ENCODE measurements at regions not wholly inside any gene's neighbourhood (a gene's known extent, or its start where the extent isn't known, plus 50 kb on each side); places are given as distances from the start of the nearest gene placed in this dataset.

GRCh38 chr3:35971686-35972085 lies 332.4 kb downstream of the ARPP21 start:
- Mint-ChIP-seq H3K4me1 (ENCODE audit: low read depth) (peaks cover 2% of the 10 kb centered on the region), H3K27me3 (no peaks in the 10 kb centered on the region), H3K27ac (no peak overlapping the region), H3K4me3 (no peak overlapping the region), H3K9me3 (no peaks in the 10 kb centered on the region), H3K36me3 (ENCODE audit: low read depth) (no peaks in the 10 kb centered on the region)
- no peak for DNase-seq

GRCh38 chr3:35974872-35975271 lies 335.5 kb downstream of the ARPP21 start:
- peaks cover 2% of the 10 kb centered on the region for H3K4me1 Mint-ChIP-seq (ENCODE audit: low read depth)
- H3K9me3 Mint-ChIP-seq: no peaks in the 10 kb centered on the region
- DNase-seq: no peak
- H3K27ac Mint-ChIP-seq: no peak overlapping the region
- H3K4me3 Mint-ChIP-seq: no peak overlapping the region
- no peaks in the 10 kb centered on the region for H3K27me3 Mint-ChIP-seq
- H3K36me3 Mint-ChIP-seq (ENCODE audit: low read depth): no peaks in the 10 kb centered on the region

- Mint-ChIP-seq H3K27me3 (no peaks in the 10 kb centered on the region), H3K9me3 (no peaks in the 10 kb centered on the region), H3K4me3 (no peak overlapping the region), H3K4me1 (ENCODE audit: low read depth) (no peaks in the 10 kb centered on the region), H3K27ac (no peak overlapping the region), H3K36me3 (ENCODE audit: low read depth) (no peaks in the 10 kb centered on the region)
- DNase-seq: no peak
These were observed 346.8 kb downstream of the ARPP21 start for GRCh38 chr3:35986161-35986560.

DNA sequence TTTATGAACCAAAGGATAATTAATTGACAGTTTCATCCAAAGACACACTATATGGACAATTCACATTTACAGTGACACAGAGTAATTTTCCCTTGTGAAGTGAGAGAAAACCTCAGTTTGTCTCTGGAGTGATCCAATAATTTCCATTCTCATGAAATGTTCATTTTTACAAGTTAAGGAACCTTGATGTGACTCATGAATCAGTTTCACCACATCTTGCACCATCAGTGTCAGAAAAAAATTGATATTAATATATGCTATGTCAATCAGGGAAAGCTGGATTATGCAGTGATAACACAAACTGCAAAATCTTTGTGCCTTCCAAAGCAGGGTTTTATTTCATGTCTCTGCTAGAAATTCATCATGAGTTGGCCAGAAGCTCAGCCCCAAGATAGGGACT lies 348.1 kb downstream of the ARPP21 start:
- H3K27me3 Mint-ChIP-seq: no peaks in the 10 kb centered on the region
- no peak for DNase-seq

GRCh38 chr3:35992041-35992440 lies 352.7 kb downstream of the ARPP21 start:
- Mint-ChIP-seq H3K27ac (no peak overlapping the region), H3K4me1 (ENCODE audit: low read depth) (no peaks in the 10 kb centered on the region), H3K9me3 (peaks cover 2% of the 10 kb centered on the region), H3K36me3 (ENCODE audit: low read depth) (no peaks in the 10 kb centered on the region), H3K4me3 (no peak overlapping the region), H3K27me3 (no peaks in the 10 kb centered on the region)
- no peak for DNase-seq

More for the DNA sequence above, 348.1 kb downstream of the ARPP21 start:
- Mint-ChIP-seq H3K4me1 (ENCODE audit: low read depth) (no peaks in the 10 kb centered on the region), H3K4me3 (no peak overlapping the region), H3K36me3 (ENCODE audit: low read depth) (no peaks in the 10 kb centered on the region), H3K27ac (no peak overlapping the region), H3K9me3 (no peaks in the 10 kb centered on the region)

- DNase-seq: no peak
- no peak overlapping the region for H3K27ac Mint-ChIP-seq
- no peak overlapping the region for H3K4me3 Mint-ChIP-seq
- peaks cover 6% of the 10 kb centered on the region for H3K9me3 Mint-ChIP-seq
- H3K27me3 Mint-ChIP-seq: no peaks in the 10 kb centered on the region
- H3K4me1 Mint-ChIP-seq (ENCODE audit: low read depth): no peaks in the 10 kb centered on the region
- no peaks in the 10 kb centered on the region for H3K36me3 Mint-ChIP-seq (ENCODE audit: low read depth)
These were observed 368.5 kb upstream of the STAC start for GRCh38 chr3:36011791-36012190.

DNA sequence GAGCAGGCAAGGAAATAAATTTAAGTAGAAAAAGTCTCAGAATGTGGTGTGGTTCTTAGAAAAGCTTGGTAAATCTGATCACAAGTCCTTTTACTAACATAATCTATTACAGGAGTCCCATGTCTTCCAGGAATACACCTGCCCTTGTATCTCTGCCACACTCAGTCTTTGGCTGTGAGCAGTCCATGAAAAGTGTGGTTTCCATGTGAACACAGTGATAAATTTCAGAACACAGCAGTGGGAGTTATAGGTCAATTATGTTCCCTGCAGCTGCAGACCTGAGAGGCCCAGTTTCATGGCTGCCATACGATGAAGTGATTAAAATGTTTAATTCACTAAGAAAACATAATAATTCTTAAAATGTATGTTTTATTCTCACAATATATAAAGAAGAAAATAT lies 366.9 kb upstream of the STAC start:
- Mint-ChIP-seq H3K9me3 (peaks cover 3% of the 10 kb centered on the region), H3K27me3 (no peaks in the 10 kb centered on the region), H3K36me3 (ENCODE audit: low read depth) (no peaks in the 10 kb centered on the region), H3K4me1 (ENCODE audit: low read depth) (no peaks in the 10 kb centered on the region), H3K27ac (no peak overlapping the region), H3K4me3 (no peak overlapping the region)
- DNase-seq: no peak

DNA sequence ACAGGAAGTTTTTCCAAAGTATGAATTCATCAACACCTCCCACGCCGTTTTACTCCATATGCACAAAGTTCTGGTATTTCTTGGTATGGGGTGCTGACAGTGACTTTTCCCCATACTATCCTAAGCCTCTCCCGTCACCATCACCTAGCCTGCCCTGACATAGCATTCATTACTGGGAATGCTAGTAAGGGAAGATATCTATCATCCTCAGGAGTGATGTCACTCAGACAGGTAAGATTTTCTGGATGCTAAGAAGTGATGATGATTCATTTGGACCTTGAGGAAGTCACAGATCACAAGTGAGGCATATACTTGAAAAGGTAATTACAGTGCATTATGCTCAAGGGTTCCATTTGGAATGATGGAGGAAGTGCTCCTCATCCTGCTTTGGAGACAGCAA lies 355.1 kb upstream of the STAC start:
- Mint-ChIP-seq H3K27me3 (no peaks in the 10 kb centered on the region), H3K4me3 (no peak overlapping the region), H3K9me3 (peaks cover 2% of the 10 kb centered on the region), H3K27ac (no peak overlapping the region), H3K36me3 (ENCODE audit: low read depth) (no peaks in the 10 kb centered on the region), H3K4me1 (ENCODE audit: low read depth) (no peaks in the 10 kb centered on the region)
- DNase-seq: no peak

DNA sequence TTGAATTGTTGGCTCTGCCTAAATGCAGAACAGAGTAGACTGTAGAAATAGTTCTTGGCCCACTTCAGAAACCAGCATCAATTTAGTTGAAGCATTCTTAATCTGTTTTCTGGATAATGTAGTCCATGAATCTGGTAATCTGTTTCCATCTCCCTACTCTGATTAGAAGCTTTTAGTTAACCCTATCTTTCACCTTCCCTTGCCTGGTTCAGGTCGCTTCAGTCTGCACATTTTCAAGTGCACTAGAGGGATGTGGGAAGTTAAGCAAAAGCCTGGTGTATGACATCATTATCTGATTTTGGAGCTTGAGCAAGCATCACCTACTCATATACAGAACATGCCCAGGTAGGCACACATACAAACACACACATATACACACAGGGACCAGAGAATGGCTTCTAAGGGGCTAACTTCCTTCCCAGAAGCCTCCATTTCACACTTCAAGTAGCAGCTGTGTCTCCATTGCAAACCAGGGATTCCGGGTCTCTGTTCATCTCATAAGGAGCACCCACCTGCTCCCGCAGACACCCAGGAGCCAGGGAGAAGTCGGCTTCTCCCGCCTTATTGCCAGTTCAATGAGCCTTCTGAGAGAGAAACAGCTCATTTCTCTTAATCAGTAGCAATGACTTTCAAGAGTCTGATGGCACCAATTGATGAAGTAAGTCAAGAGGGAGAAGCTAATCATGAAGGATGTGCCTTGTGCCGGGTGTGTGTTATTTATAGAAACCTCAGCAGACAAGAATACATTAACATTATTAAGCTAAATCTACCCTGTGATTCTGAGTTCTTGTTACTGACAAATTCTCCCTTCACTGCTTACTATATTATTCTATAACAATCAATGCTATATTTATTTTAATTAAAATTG lies 347.9 kb upstream of the STAC start:
- no peak for DNase-seq
- Mint-ChIP-seq H3K27me3 (no peaks in the 10 kb centered on the region), H3K9me3 (peaks cover 12% of the 10 kb centered on the region), H3K4me1 (ENCODE audit: low read depth) (no peaks in the 10 kb centered on the region), H3K36me3 (ENCODE audit: low read depth) (no peaks in the 10 kb centered on the region), H3K4me3 (no peak overlapping the region), H3K27ac (no peak overlapping the region)

DNA sequence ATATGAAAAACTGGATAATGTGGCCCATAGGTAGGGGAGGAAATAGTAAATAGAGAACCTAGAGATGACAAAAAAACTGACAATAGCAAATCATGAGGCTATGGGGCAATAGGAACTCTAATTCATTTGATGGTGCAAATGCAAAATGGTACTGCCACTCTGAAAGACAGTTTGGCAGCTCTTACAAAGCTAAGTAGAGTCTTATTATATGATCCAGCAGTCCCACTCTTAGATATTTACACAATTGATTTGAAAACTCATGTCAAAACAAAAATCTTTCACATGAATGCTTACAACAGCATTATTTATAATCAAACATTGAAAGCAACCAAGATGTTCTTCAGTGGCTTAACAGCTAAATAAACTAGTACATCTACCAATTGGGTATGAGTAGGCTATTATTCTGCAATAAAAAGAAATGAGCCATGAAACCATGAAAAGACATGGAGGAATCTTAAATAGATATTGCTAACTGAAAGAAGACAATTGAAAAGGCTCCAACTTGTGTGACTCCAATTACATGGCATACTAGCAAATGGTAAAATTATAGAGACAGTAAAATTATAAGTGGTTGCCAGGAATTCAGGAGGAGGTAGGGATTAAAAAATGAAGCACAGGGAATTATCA lies 321.8 kb upstream of the STAC start:
- no peak overlapping the region for H3K4me3 Mint-ChIP-seq
- no peaks in the 10 kb centered on the region for H3K27me3 Mint-ChIP-seq
- no peaks in the 10 kb centered on the region for H3K36me3 Mint-ChIP-seq (ENCODE audit: low read depth)
- no peaks in the 10 kb centered on the region for H3K9me3 Mint-ChIP-seq
- no peaks in the 10 kb centered on the region for H3K4me1 Mint-ChIP-seq (ENCODE audit: low read depth)
- DNase-seq: no peak
- H3K27ac Mint-ChIP-seq: no peak overlapping the region

GRCh38 chr3:36060950-36061349 lies 319.4 kb upstream of the STAC start:
- DNase-seq: no peak
- no peaks in the 10 kb centered on the region for H3K9me3 Mint-ChIP-seq
- no peak overlapping the region for H3K4me3 Mint-ChIP-seq
- H3K27ac Mint-ChIP-seq: no peak overlapping the region
- no peaks in the 10 kb centered on the region for H3K27me3 Mint-ChIP-seq
- no peaks in the 10 kb centered on the region for H3K36me3 Mint-ChIP-seq (ENCODE audit: low read depth)
- H3K4me1 Mint-ChIP-seq (ENCODE audit: low read depth): no peaks in the 10 kb centered on the region

DNA sequence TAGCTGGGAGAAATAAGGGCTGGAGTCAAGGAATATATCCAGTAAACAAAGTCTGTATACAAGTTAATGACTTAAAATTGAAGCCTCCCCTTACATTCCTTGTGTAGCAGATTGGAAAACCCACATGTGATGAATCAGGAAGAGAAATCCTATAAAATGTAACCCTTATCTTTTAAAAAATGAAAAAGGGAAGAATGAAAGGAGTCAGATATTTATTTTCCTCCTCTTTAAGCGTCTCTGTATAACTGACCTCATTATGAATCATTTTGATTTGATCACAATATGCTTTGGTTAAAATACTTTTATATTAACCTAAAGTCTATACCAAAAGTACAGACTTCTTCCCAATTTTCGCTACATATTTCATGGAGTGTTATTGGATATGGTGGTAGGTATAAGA lies 316.3 kb upstream of the STAC start:
- H3K27ac Mint-ChIP-seq: no peak overlapping the region
- H3K36me3 Mint-ChIP-seq (ENCODE audit: low read depth): no peaks in the 10 kb centered on the region
- H3K4me3 Mint-ChIP-seq: no peak overlapping the region
- no peaks in the 10 kb centered on the region for H3K27me3 Mint-ChIP-seq
- H3K4me1 Mint-ChIP-seq (ENCODE audit: low read depth): no peaks in the 10 kb centered on the region
- no peak for DNase-seq
- peaks cover 3% of the 10 kb centered on the region for H3K9me3 Mint-ChIP-seq

DNA sequence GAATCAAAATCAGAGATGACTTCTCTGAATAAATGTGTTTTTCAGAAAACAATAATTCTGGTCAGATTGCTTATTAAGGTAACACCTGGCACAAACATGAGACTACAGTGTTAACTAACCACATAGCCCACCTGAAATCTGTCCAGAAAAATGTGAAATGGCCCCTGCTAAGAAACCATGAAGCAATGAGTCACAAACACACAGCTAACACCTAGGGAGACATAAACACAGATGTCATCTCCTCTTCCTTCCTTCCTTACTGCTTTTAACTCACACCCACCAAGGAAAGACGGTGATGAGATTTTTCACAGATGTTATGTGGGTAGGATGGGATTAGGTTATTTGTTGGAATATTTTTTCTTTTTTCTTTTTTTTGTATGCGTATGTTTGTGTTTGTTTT lies 315.0 kb upstream of the STAC start:
- Mint-ChIP-seq H3K36me3 (ENCODE audit: low read depth) (no peaks in the 10 kb centered on the region), H3K27ac (no peak overlapping the region), H3K9me3 (peaks cover 3% of the 10 kb centered on the region), H3K4me1 (ENCODE audit: low read depth) (no peaks in the 10 kb centered on the region), H3K27me3 (no peaks in the 10 kb centered on the region), H3K4me3 (no peak overlapping the region)
- DNase-seq: no peak

GRCh38 chr3:36075491-36075890 lies 304.8 kb upstream of the STAC start:
- no peaks in the 10 kb centered on the region for H3K4me1 Mint-ChIP-seq (ENCODE audit: low read depth)
- H3K9me3 Mint-ChIP-seq: no peaks in the 10 kb centered on the region
- no peak for DNase-seq
- H3K4me3 Mint-ChIP-seq: no peak overlapping the region
- no peaks in the 10 kb centered on the region for H3K36me3 Mint-ChIP-seq (ENCODE audit: low read depth)
- H3K27me3 Mint-ChIP-seq: no peaks in the 10 kb centered on the region
- H3K27ac Mint-ChIP-seq: no peak overlapping the region

GRCh38 chr3:36077320-36077719 lies 303.0 kb upstream of the STAC start:
- Mint-ChIP-seq H3K27ac (no peak overlapping the region), H3K9me3 (no peaks in the 10 kb centered on the region), H3K27me3 (no peaks in the 10 kb centered on the region), H3K4me3 (no peak overlapping the region), H3K4me1 (ENCODE audit: low read depth) (no peaks in the 10 kb centered on the region), H3K36me3 (ENCODE audit: low read depth) (no peaks in the 10 kb centered on the region)
- no peak for DNase-seq
